Left ventricle myocardium inferior (tissue), 1 donor: ENCODE measurements at regions not wholly inside any gene's neighbourhood (a gene's known extent, or its start where the extent isn't known, plus 50 kb on each side); places are given as distances from the start of the nearest gene placed in this dataset.

Experiments used
- DNase-seq: peaks from one replicate; pipeline ENCODE4 v3.0.0-alpha.2; 2020
- H3K27ac ChIP-seq: fragments of 200-600 bp; replicated peaks from 2 replicates; pipeline ENCODE4 v1.8.0; 2021
- H3K27me3 ChIP-seq: fragments of 200-600 bp; 2 replicates; pipeline ENCODE4 v1.8.0; 2021; ENCODE audit warnings: low read depth
- H3K36me3 ChIP-seq: fragments of 200-600 bp; 2 replicates; pipeline ENCODE4 v1.8.0; 2021
- H3K4me1 ChIP-seq: fragments of 200-600 bp; 2 replicates; pipeline ENCODE4 v1.8.0; 2021
- H3K4me3 ChIP-seq: fragments of 200-600 bp; 2 replicates; pipeline ENCODE4 v1.8.0; 2021; ENCODE audit warnings: mild to moderate bottlenecking, moderate library complexity
- H3K9me3 ChIP-seq: fragments of 200-600 bp; replicated peaks from 2 replicates; pipeline ENCODE4 v1.8.0; 2021
- CTCF ChIP-seq: fragments of 200-600 bp; IDR thresholded peaks from 2 replicates; pipeline ENCODE4 v1.8.0; 2021; ENCODE audit warnings: antibody characterized with exemption, mild to moderate bottlenecking, borderline replicate concordance
- intact Hi-C: fragments of 100-400 bp; cut with micrococcal nuclease; formaldehyde crosslinking; loops from one replicate; pipeline ENCODE4 v1.11.0; 2022
- donor health status: DM: no; HTN: yes; CAD: no; lungs with severe emphysema.

DNA sequence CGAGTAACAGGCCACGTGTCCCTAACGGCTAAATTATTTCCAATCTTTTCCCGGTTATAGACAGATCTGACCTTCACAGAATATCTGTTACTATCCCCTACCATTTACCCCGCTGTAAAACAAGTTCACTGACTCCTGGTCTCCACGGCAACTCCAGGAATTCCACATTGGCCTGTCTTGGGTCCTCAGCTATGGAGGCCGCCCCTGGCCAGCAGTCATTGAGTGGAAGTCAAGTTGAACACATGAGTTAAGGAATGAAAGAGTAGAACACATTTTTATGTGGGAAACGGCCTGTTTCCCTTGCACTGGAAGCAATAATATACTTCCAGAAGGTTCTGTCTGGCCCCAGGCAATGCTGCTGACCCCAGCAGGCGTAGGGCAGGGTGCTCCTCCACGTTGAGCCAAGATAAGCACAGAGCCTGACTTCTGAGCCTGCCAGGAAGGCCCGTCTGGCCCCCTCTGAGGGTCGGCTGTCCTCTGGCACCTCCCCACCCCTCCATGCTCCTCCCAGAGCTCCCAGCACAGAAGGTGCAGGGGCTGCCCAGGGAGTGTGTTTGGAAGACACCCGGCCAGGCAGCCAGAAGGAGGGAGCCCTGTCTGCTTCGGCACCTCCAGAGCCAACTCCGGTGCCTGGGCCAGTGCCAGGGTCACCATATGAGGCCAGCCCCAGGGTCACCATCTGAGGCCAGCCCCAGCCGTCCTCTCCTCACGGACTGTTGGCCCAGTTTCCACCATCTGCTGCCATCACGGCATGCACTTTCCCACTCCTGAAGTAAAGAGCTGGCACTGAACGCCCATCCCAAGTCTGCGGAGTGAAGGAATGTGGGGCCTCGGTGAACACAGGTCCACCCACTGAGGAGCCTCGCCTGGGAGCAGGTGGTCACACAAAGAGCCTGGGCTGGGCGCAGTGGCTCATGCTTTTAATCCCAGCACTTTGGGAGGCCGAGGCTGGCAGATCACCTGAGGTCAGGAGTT lies 813.2 kb downstream of the BRD1 start:
- no peaks in the 10 kb centered on the region for H3K36me3 ChIP-seq
- H3K27ac ChIP-seq: peak overlapping the region; percentile 85
- intact Hi-C loops: no loop called here
- no peak for DNase-seq
- no peaks in the 10 kb centered on the region for H3K9me3 ChIP-seq
- H3K4me3 ChIP-seq: no peak overlapping the region
- TF ChIP-seq CTCF: no peak
- peaks cover 20% of the 10 kb centered on the region for H3K4me1 ChIP-seq
- peaks cover 53% of the 10 kb centered on the region for H3K27me3 ChIP-seq

DNA sequence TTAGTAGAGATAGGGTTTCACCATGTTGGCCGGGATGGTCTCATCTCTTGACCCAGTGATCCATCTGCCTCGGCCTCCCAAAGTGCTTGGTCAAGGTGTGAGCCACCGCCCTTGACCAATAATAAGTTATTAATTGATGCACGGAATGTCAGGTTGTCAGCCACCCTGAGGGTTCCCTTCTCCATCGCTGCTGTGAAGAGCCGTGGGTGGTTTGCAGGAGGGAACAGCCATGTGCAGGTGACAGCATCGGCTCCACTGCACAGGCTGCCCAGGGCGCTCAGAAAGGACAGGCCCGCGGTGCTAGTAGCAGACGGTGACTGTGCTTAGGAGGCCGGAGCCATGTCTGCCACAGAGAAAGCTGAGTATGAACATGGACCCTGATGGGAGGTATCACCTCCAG lies 814.0 kb downstream of the BRD1 start:
- no peak for TF ChIP-seq CTCF
- Histone ChIP-seq H3K27me3 (peaks cover 57% of the 10 kb centered on the region), H3K36me3 (no peaks in the 10 kb centered on the region), H3K27ac (no peak overlapping the region), H3K4me1 (peaks cover 20% of the 10 kb centered on the region), H3K9me3 (no peaks in the 10 kb centered on the region), H3K4me3 (no peak overlapping the region)
- intact Hi-C loops: no loop called here
- DNase-seq: no peak

DNA sequence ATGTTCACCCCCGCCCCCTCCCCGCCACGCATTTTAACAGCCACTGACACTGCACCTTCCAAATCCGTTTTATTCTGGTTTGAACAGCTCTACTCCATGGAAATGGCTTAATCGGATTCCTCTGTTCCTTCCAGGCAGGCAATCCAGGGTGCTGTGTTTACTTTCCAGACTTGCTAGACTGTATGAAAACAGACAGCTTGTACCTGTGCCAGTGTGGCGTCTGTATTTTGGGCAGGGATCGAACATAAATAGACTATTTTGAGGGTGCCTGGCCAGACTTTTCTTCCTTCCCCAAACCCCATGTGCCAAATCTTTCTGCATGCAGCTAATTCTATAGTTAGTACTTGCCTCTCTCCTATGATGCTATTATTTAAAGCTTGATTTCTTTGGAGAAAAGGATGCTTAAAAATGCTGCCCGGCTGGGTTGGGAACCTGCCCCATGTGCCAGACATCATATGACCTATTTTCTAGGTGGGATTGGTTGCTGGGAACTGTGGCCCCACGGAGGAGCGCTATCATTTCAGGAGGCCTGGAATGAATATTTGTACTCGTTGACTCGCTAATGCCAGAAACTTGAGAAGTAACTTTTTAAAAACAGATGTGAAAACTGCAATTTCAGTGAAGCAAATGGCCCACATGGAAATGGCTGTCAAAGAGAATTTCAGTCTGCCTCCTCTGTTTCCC lies 814.8 kb downstream of the BRD1 start:
- H3K27me3 ChIP-seq: peaks cover 59% of the 10 kb centered on the region
- no peak overlapping the region for H3K4me3 ChIP-seq
- no peaks in the 10 kb centered on the region for H3K36me3 ChIP-seq
- peaks cover 16% of the 10 kb centered on the region for H3K4me1 ChIP-seq
- no peak for TF ChIP-seq CTCF
- no peak overlapping the region for H3K27ac ChIP-seq
- no peaks in the 10 kb centered on the region for H3K9me3 ChIP-seq
- no peak for DNase-seq
- intact Hi-C loops: no loop called here

DNA sequence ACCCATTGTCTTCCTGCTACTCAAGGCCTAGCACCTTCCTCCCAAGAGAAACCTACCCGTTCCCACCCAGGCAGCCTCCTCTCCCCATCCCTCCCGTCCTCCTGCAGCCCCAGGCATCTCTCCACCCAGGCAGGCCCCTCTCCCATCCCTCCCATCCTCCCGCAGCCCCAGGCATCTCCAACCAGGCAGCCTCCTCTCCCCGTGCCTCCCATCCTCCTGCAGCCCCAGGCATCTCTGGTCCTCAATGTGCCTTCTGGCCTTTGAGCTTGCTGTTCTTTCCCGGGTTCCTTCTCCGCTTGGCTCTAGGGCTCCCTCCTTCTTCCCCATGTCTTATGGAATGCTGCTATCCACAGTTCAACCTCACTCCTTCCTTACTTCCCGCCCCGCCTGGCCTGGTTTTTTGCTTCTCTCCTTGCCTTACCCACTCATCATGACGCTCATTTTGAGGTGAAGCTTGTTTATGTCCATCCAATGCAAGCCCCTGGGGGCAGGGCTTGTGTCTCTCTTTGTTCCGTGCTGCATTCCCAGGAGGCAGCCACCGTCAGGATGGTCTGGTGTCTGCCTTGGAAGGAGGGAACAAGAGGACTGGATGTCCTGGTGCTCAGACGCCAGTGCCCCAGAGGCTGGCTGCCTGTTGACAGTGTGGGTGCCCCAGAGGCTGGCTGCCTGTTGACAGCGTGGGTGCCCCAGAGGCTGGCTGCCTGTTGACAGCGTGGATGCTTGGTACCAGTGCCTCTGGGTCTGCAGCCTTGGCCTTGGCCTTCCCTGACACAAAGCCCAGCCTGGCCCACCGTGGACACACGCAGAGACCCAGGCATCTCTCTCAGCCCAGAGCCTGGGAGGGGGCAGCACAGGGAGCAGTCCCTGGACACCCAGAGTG lies 815.7 kb downstream of the BRD1 start:
- Histone ChIP-seq H3K36me3 (no peaks in the 10 kb centered on the region), H3K4me3 (no peak overlapping the region), H3K27ac (no peak overlapping the region), H3K9me3 (no peaks in the 10 kb centered on the region), H3K27me3 (peaks cover 61% of the 10 kb centered on the region), H3K4me1 (peaks cover 16% of the 10 kb centered on the region)
- intact Hi-C loops: no loop called here
- no peak for TF ChIP-seq CTCF
- DNase-seq: no peak

DNA sequence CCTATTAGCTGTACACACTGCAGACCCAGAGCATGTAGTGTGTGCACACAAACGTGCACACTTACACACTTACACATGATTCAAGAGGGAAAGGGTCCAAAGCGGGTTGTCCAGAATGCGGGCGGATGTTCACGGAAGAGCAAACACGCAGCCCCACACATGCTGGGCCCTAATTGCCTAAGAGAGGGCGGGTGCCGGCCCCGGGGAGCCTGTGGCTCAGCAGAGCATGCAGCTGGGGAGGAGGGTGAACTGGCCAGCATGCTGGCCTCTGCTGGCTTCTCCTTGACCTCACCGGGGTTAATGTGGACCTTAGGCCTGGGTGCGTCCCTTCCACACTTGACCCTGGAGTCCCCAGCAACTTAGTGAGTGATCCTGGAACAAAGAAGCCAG lies 816.3 kb downstream of the BRD1 start:
- peaks cover 12% of the 10 kb centered on the region for H3K4me1 ChIP-seq
- no peak for DNase-seq
- H3K36me3 ChIP-seq: no peaks in the 10 kb centered on the region
- no peak for TF ChIP-seq CTCF
- H3K9me3 ChIP-seq: no peaks in the 10 kb centered on the region
- no peak overlapping the region for H3K4me3 ChIP-seq
- no peak overlapping the region for H3K27ac ChIP-seq
- H3K27me3 ChIP-seq: peaks cover 65% of the 10 kb centered on the region
- intact Hi-C loops: no loop called here
